T47D (cell line): ENCODE measurements at regions not wholly inside any gene's neighbourhood (a gene's known extent, or its start where the extent isn't known, plus 50 kb on each side); places are given as distances from the start of the nearest gene placed in this dataset.
A peak's percentile ranks its signal among the peaks of the same experiment; 100 is the strongest.

Experiments
- DNase-seq, 2 experiments: peaks; one replicate each; pipeline versions ENCODE4 v3.0.0 to v3.0.0-alpha.2; 2011 to 2012; ENCODE audit warnings: low read depth in 1 of 2, low spot score in 1 of 2
- JUND ChIP-seq: IDR thresholded peaks from 2 replicates; pipeline ENCODE4 v1.6.1; 2012; ENCODE audit warnings: low read depth
- in situ Hi-C: cut with HindIII; loops from 2 replicates; pipeline ENCODE4 v1.10.0; 2016; ENCODE audit warnings: low sequenced_read_pairs, low pct_unique_long_range_greater_than_20kb

GRCh38 chr2:163441603-163442002 lies 294.2 kb downstream of the FIGN start:
- in situ Hi-C loops = no loop called here
- no peak for DNase-seq
- no peak for TF ChIP-seq JUND

DNA sequence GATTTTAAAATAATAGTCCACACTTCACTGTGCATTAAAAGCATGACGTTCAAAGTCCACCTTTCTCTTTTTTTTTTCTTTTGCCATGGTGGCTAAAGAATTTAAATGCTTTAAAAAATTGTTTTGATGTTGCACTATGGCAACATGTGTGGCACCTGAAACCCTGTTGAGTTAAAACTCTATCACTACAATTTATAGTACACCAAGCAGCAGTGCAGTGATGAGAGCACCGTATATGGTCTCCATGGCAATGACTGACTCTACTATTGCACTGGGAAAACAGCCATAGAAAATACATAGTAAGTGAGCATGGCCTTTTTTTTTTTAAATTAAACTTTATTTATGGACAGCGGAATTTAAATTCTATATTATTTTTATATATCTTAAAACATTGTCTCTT lies 298.8 kb downstream of the FIGN start:
- TF ChIP-seq JUND = no peak
- DNase-seq = no peak
- in situ Hi-C loops = no loop called here

- DNase-seq = no peak
- in situ Hi-C loops = no loop called here
- no peak for TF ChIP-seq JUND
Observed at GRCh38 chr2:163428187-163428586, 307.6 kb downstream of the FIGN start.

DNA sequence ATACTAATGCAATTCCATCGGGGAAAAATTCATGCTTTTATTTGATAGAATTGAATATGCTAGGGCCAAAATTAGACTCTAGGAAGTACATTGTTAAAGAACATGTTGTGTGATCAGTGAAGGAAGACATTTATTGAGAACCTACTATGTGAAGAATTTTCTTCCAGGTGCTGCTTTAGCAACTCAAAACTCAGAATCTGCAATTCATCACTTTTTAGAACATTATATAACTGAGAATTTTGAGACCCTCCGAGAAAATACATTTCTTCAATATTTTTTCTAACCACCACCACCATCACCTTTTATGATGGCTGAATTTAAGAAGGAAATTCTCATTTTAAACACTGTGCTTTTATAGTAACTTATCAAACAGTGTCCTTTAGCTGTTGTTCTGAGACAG lies 315.2 kb downstream of the FIGN start:
- TF ChIP-seq JUND = no peak
- no peak for DNase-seq
- in situ Hi-C loops = no loop called here

GRCh38 chr2:163419000-163419830 lies 316.6 kb downstream of the FIGN start:
- no peak for TF ChIP-seq JUND
- in situ Hi-C loops = no loop called here
- DNase-seq = no peak

GRCh38 chr2:163417596-163418337 lies 318.0 kb downstream of the FIGN start:
- no peak for DNase-seq
- in situ Hi-C loops = no loop called here

DNA sequence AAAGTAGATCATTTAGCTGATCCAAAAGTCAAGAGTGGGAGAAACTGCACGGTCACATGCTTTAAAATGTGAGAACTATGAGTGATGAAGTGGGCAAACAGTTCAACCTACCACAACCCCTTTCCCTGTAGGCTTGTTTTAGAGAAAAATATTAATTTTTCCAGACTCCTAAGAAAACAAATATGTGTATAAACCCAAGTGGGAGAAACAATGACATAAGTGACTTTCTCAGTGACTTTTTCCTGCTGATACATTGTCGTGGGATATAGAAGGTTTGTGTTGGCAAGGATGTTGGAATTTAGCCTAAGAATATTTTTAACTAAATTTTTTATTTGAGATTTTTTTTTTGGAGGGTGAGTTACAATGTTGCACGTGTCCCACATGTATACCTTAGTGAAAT lies 321.7 kb downstream of the FIGN start:
- TF ChIP-seq JUND = no peak
- DNase-seq = no peak
- in situ Hi-C loops = no loop called here

More at GRCh38 chr2:163417596-163418337, 318.0 kb downstream of the FIGN start:
- no peak for TF ChIP-seq JUND

DNA sequence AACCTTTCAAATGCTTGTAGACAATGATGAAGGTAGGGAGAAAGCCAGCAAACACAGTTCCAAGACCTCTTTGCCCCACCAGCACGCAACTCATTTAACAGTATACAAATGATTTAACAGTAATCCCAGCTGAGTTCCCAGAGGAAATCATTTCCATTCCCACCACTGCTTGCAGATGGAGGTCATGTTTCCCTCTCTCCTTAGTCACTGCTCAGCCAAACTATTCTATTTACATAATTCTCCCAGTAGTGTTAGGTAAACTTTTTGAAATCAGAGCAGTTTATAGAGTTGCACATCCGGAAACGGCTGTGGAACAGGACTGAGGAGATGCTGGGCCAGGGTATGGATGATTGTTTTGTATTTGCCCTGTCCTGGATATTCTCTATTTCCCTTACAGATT lies 328.5 kb downstream of the FIGN start:
- TF ChIP-seq JUND = no peak
- DNase-seq = peak; percentile 1 to 68
- in situ Hi-C loops = no loop called here

DNA sequence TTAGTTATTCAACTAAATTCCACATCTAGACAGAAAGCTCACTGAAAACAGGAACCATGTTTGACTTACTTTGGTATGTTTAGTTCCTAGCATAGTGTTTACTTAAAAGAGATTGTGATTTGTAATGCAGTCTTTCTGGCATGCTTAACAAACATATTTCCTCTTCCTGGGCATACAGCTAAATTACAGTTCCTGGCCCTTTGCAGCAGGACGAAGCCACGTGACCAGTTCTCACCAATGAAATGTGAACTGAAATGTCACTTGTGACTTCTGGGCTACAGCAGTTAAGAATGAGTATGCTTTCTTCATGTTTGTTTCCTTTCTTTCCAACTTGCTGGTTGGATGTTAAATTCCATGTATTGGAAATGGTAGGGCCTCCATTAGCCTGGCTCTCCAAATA lies 330.5 kb downstream of the FIGN start:
- in situ Hi-C loops = no loop called here
- TF ChIP-seq JUND = no peak
- DNase-seq = peak in 1 of 2 experiments; percentile 65

DNA sequence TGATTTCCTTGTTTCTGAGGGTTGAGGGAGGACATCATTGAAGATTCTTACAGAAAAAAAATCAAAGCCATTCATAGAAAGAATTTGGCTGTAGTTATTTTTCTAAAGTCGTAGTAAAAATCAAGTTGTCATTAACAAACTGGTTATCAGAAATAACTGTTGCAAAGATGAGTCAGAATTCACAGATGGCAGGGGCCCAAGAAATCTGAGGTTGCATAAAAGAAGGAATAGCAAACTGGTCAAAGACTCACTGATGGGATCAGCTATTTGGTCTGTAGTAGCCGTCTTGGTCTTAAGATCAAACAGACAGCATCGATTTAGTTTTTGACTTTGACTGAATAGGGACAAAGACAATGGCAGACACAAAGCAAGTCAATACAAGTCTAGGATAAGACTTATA lies 334.3 kb downstream of the FIGN start:
- in situ Hi-C loops = no loop called here
- no peak for TF ChIP-seq JUND
- no peak for DNase-seq

- TF ChIP-seq JUND = no peak
- in situ Hi-C loops = no loop called here
- DNase-seq = no peak
Observed at GRCh38 chr2:163397451-163397850, 338.4 kb downstream of the FIGN start.

GRCh38 chr2:163395602-163396001 lies 340.2 kb downstream of the FIGN start:
- in situ Hi-C loops = no loop called here
- TF ChIP-seq JUND = no peak
- DNase-seq = no peak

- DNase-seq = no peak
- in situ Hi-C loops = no loop called here
- TF ChIP-seq JUND = no peak
Observed at GRCh38 chr2:163389838-163390237, 346.0 kb downstream of the FIGN start.

GRCh38 chr2:163375472-163375871 lies 360.3 kb downstream of the FIGN start:
- peak in 1 of 2 experiments; percentile 71 for DNase-seq
- in situ Hi-C loops = no loop called here
- TF ChIP-seq JUND = no peak
